ENCODE measurements at regions not wholly inside any gene's neighbourhood (a gene's known extent, or its start where the extent isn't known, plus 50 kb on each side); places are given as distances from the start of the nearest gene placed in this dataset.

GRCh38 chr4:111605111-111605510 lies 540.1 kb upstream of the FAM241A start:
- Histone ChIP-seq H3K9me3 (ENCODE audit: low read length) (no peaks in the 10 kb centered on the region), H3K27me3 (ENCODE audit: insufficient read depth, low read depth, low read length) (no peaks in the 10 kb centered on the region), H3K79me2 (replicated peaks; ENCODE audit: insufficient read depth, low read length) (no peaks in the 10 kb centered on the region), H4K20me1 (ENCODE audit: insufficient read depth) (no peaks in the 10 kb centered on the region), H3K36me3 (ENCODE audit: insufficient read depth, low read length) (no peaks in the 10 kb centered on the region), H3F3A (ENCODE audit: insufficient read depth, low read length, poor library complexity, severe bottlenecking) (no peaks in the 10 kb centered on the region), H3K9me2 (ENCODE audit: insufficient read depth, low read length) (no peaks in the 10 kb centered on the region), H3K4me2 (ENCODE audit: low read length) (no peak overlapping the region), H3K9ac (ENCODE audit: low read length) (no peak overlapping the region), H2AFZ (ENCODE audit: low read depth, low read length) (no peak overlapping the region), H3K4me3 (ENCODE audit: low read length) (no peak overlapping the region), H3K27ac (ENCODE audit: low read length) (no peak overlapping the region)
- no peak for TF ChIP-seq POLR2AphosphoS5 (IDR thresholded peaks at IDR 0.05)
- TF ChIP-seq REST (IDR thresholded peaks at IDR 0.05; ENCODE audit: borderline replicate concordance): no peak
- no peak for TF ChIP-seq TAF1 (IDR thresholded peaks at IDR 0.05; ENCODE audit: low read depth)
- TF ChIP-seq MXI1 (conservative IDR thresholded peaks at IDR 0.05; ENCODE audit: poor library complexity, severe bottlenecking): no peak
- no peak for TF ChIP-seq SMC3 (conservative IDR thresholded peaks at IDR 0.05; ENCODE audit: poor library complexity)
- no peak for TF ChIP-seq CTCF (IDR thresholded peaks at IDR 0.05; ENCODE audit: poor library complexity, severe bottlenecking)
- no peak for TF ChIP-seq RAD21 (conservative IDR thresholded peaks at IDR 0.05)
- TF ChIP-seq EZH2 (IDR thresholded peaks at IDR 0.05; ENCODE audit: borderline replicate concordance, insufficient read depth, low read length, poor library complexity, severe bottlenecking): no peak
- no peak for TF ChIP-seq EP300 (conservative IDR thresholded peaks at IDR 0.05; ENCODE audit: poor library complexity, severe bottlenecking)

GRCh38 chr4:111610681-111611080 lies 534.6 kb upstream of the FAM241A start:
- Histone ChIP-seq H3K9me3 (ENCODE audit: low read length) (no peaks in the 10 kb centered on the region), H3F3A (ENCODE audit: insufficient read depth, low read length, poor library complexity, severe bottlenecking) (no peaks in the 10 kb centered on the region), H3K9me2 (ENCODE audit: insufficient read depth, low read length) (no peaks in the 10 kb centered on the region), H3K36me3 (ENCODE audit: insufficient read depth, low read length) (no peaks in the 10 kb centered on the region), H3K27me3 (ENCODE audit: insufficient read depth, low read depth, low read length) (no peaks in the 10 kb centered on the region), H3K4me3 (ENCODE audit: low read length) (no peak overlapping the region), H2AFZ (ENCODE audit: low read depth, low read length) (no peak overlapping the region), H4K20me1 (ENCODE audit: insufficient read depth) (no peaks in the 10 kb centered on the region), H3K4me2 (ENCODE audit: low read length) (no peak overlapping the region), H3K27ac (ENCODE audit: low read length) (no peak overlapping the region), H3K79me2 (replicated peaks; ENCODE audit: insufficient read depth, low read length) (no peaks in the 10 kb centered on the region), H3K9ac (ENCODE audit: low read length) (no peak overlapping the region)
- TF ChIP-seq TAF1 (IDR thresholded peaks at IDR 0.05; ENCODE audit: low read depth) (no peak), EZH2 (IDR thresholded peaks at IDR 0.05; ENCODE audit: borderline replicate concordance, insufficient read depth, low read length, poor library complexity, severe bottlenecking) (no peak), EP300 (conservative IDR thresholded peaks at IDR 0.05; ENCODE audit: poor library complexity, severe bottlenecking) (no peak), CTCF (IDR thresholded peaks at IDR 0.05; ENCODE audit: poor library complexity, severe bottlenecking) (no peak)
